Liver (tissue), 7 donors: ENCODE measurements at regions not wholly inside any gene's neighbourhood (a gene's known extent, or its start where the extent isn't known, plus 50 kb on each side); places are given as distances from the start of the nearest gene placed in this dataset.

ENCODE experiments used
- DNase-seq: peaks from one replicate; pipeline ENCODE4 v3.0.0-alpha.2; 2017; ENCODE audit warnings: low spot score
- H3K27ac ChIP-seq, 2 donors: one replicate each; pipeline ENCODE4 v1.7.0; 2013; ENCODE audit warnings: inconsistent platforms in 2 of 2, low read length in 2 of 2, control low read depth in 1 of 2, low read depth in 1 of 2, mild to moderate bottlenecking in 1 of 2
- H3K27me3 ChIP-seq, 4 donors: one replicate each; pipeline versions ENCODE4 v1.6.1 to v1.7.0; 2013; ENCODE audit warnings: low read length in 3 of 4, inconsistent platforms in 1 of 4, mild to moderate bottlenecking in 1 of 4, moderate library complexity in 1 of 4; ENCODE audit not compliant: control insufficient read depth in 4 of 4, insufficient read depth in 4 of 4
- H3K36me3 ChIP-seq, 4 donors: one replicate each; pipeline versions ENCODE4 v1.6.1 to v1.7.0; 2013; ENCODE audit warnings: low read length in 3 of 4, mild to moderate bottlenecking in 3 of 4, low read depth in 1 of 4, moderate library complexity in 1 of 4; ENCODE audit not compliant: control insufficient read depth in 4 of 4, insufficient read depth in 3 of 4
- H3K4me1 ChIP-seq, 4 donors: one replicate each; pipeline versions ENCODE4 v1.6.1 to v1.7.0; 2013; ENCODE audit warnings: low read length in 3 of 4, mild to moderate bottlenecking in 3 of 4, moderate library complexity in 1 of 4; ENCODE audit not compliant: control insufficient read depth in 4 of 4, insufficient read depth in 4 of 4
- H3K4me3 ChIP-seq, 3 donors: one replicate each; pipeline versions ENCODE4 v1.6.1 to v1.7.0; 2013; ENCODE audit warnings: low read length in 3 of 3, control low read depth in 1 of 3, low read depth in 1 of 3, mild to moderate bottlenecking in 1 of 3
- H3K9ac ChIP-seq, 2 donors: one replicate each; pipeline ENCODE4 v1.7.0; 2013; ENCODE audit warnings: low read length in 2 of 2, mild to moderate bottlenecking in 2 of 2, moderate library complexity in 2 of 2, control low read depth in 1 of 2, low read depth in 1 of 2
- H3K9me3 ChIP-seq, 4 donors: one replicate each; pipeline versions ENCODE4 v1.6.1 to v1.7.0; 2013; ENCODE audit warnings: low read length in 3 of 4; ENCODE audit not compliant: control insufficient read depth in 4 of 4
- ATF3 ChIP-seq: IDR thresholded peaks from 2 replicates; pipeline ENCODE4 v1.6.1; 2016; ENCODE audit warnings: antibody characterized with exemption
- EGR1 ChIP-seq, 2 donors: IDR thresholded peaks; 2 replicates each; pipeline ENCODE4 v1.6.1; 2016 to 2018; ENCODE audit warnings: antibody characterized with exemption in 2 of 2, low read depth in 2 of 2
- FOXA1 ChIP-seq: IDR thresholded peaks from 2 replicates; pipeline ENCODE4 v1.6.1; 2016; ENCODE audit warnings: antibody characterized with exemption
- FOXA2 ChIP-seq: IDR thresholded peaks from 2 replicates; pipeline ENCODE4 v1.6.1; 2016; ENCODE audit warnings: antibody characterized with exemption
- GABPA ChIP-seq, 2 donors: IDR thresholded peaks in 1 of 2; conservative IDR thresholded peaks in 1 of 2; 2 replicates each; pipeline ENCODE4 v1.6.1; 2016; ENCODE audit warnings: antibody characterized with exemption in 2 of 2, mild to moderate bottlenecking in 1 of 2, moderate library complexity in 1 of 2
- HNF4A ChIP-seq, 2 donors: conservative IDR thresholded peaks; 2 replicates each; pipeline ENCODE4 v1.6.1; 2016; ENCODE audit warnings: antibody characterized with exemption in 2 of 2, mild to moderate bottlenecking in 2 of 2
- HNF4G ChIP-seq: IDR thresholded peaks from 2 replicates; pipeline ENCODE4 v1.6.1; 2016; ENCODE audit warnings: antibody characterized with exemption
- JUND ChIP-seq, 2 donors: IDR thresholded peaks; 2 replicates each; pipeline ENCODE4 v1.6.1; 2016; ENCODE audit warnings: antibody characterized with exemption in 2 of 2
- MAX ChIP-seq: IDR thresholded peaks from 2 replicates; pipeline ENCODE4 v1.6.1; 2016; ENCODE audit warnings: antibody characterized with exemption
- NR2F2 ChIP-seq: IDR thresholded peaks from 2 replicates; pipeline ENCODE4 v1.6.1; 2016; ENCODE audit warnings: antibody characterized with exemption
- RAD21 ChIP-seq, 2 donors: IDR thresholded peaks; 2 replicates each; pipeline ENCODE4 v1.6.1; 2016; ENCODE audit warnings: antibody characterized with exemption in 2 of 2, mild to moderate bottlenecking in 2 of 2
- REST ChIP-seq: IDR thresholded peaks from 2 replicates; pipeline ENCODE4 v1.6.1; 2016; ENCODE audit warnings: antibody characterized with exemption, mild to moderate bottlenecking
- RXRA ChIP-seq, 2 donors: IDR thresholded peaks; 2 replicates each; pipeline ENCODE4 v1.6.1; 2017 to 2018; ENCODE audit warnings: antibody characterized with exemption in 2 of 2, mild to moderate bottlenecking in 1 of 2
- SP1 ChIP-seq: IDR thresholded peaks from 2 replicates; pipeline ENCODE4 v1.6.1; 2018; ENCODE audit warnings: antibody characterized with exemption, mild to moderate bottlenecking
- TAF1 ChIP-seq: conservative IDR thresholded peaks from 2 replicates; pipeline ENCODE4 v1.6.1; 2016; ENCODE audit warnings: antibody characterized with exemption, mild to moderate bottlenecking
- YY1 ChIP-seq: IDR thresholded peaks from 2 replicates; pipeline ENCODE4 v1.6.1; 2016; ENCODE audit warnings: antibody characterized with exemption, mild to moderate bottlenecking
- ZBTB33 ChIP-seq: IDR thresholded peaks from 2 replicates; pipeline ENCODE4 v1.6.1; 2016; ENCODE audit warnings: antibody characterized with exemption
- WGBS: extraction: QIAGEN DNeasy Blood & Tissue Kit; methylation state at CpG from one replicate; pipeline ENCODE4 v1.1.7; 2013; 5-methylcytosine and 5-hydroxymethylcytosine counted together
- donor health status: healthy.
- donor health status: healthy.
- donor health status: healthy.
- donor health status: healthy.

GRCh38 chr4:179195887-179196286 is 1753.7 kb upstream of the AGA start:
- no peak for TF ChIP-seq SP1
- no peak for TF ChIP-seq FOXA2
- no peak for TF ChIP-seq JUND (IDR thresholded peaks at IDR 0.05)
- TF ChIP-seq ZBTB33, result no peak
- H3K27me3 ChIP-seq, result no peaks in the 10 kb centered on the region
- no peaks in the 10 kb centered on the region for H3K36me3 ChIP-seq
- H3K4me3 ChIP-seq, result no peak overlapping the region
- no peaks in the 10 kb centered on the region for H3K4me1 ChIP-seq
- DNase-seq, result no peak
- no peaks in the 10 kb centered on the region for H3K9me3 ChIP-seq
- H3K27ac ChIP-seq, result no peak overlapping the region
- WGBS, result 82% methylated on average over 2 of the region's 2 CpGs
- no peak overlapping the region for H3K9ac ChIP-seq

- no peak overlapping the region for H3K4me3 ChIP-seq
- H3K9ac ChIP-seq, result no peak overlapping the region
- H3K27me3 ChIP-seq, result no peaks in the 10 kb centered on the region
- 49% methylated on average over 4 of the region's 4 CpGs for WGBS
- DNase-seq, result no peak
- H3K36me3 ChIP-seq, result no peaks in the 10 kb centered on the region
- TF ChIP-seq JUND (IDR thresholded peaks at IDR 0.05), result no peak
- no peak for TF ChIP-seq RAD21 (IDR thresholded peaks at IDR 0.05)
- TF ChIP-seq RXRA (IDR thresholded peaks at IDR 0.05), result no peak
- no peak for TF ChIP-seq ZBTB33
- TF ChIP-seq NR2F2, result no peak
- no peak for TF ChIP-seq FOXA1
- TF ChIP-seq YY1, result no peak
- TF ChIP-seq HNF4A (conservative IDR thresholded peaks at IDR 0.05), result no peak
- TF ChIP-seq GABPA (IDR thresholded peaks at IDR 0.05 in 1 of 2, conservative IDR thresholded peaks at IDR 0.05 in 1 of 2), result no peak
- H3K9me3 ChIP-seq, result no peaks in the 10 kb centered on the region
- no peaks in the 10 kb centered on the region for H3K4me1 ChIP-seq
- no peak overlapping the region for H3K27ac ChIP-seq
Measured at GRCh38 chr4:179196511-179196910, 1754.3 kb upstream of the AGA start.

- Histone ChIP-seq H3K9me3 (no peaks in the 10 kb centered on the region), H3K27ac (no peak overlapping the region), H3K36me3 (no peaks in the 10 kb centered on the region), H3K4me1 (no peaks in the 10 kb centered on the region), H3K9ac (no peak overlapping the region), H3K4me3 (no peak overlapping the region), H3K27me3 (no peaks in the 10 kb centered on the region)
- TF ChIP-seq FOXA1 (no peak), MAX (no peak), GABPA (IDR thresholded peaks at IDR 0.05 in 1 of 2, conservative IDR thresholded peaks at IDR 0.05 in 1 of 2) (no peak), SP1 (no peak), RXRA (IDR thresholded peaks at IDR 0.05) (no peak), HNF4G (no peak), ZBTB33 (no peak), REST (no peak), HNF4A (conservative IDR thresholded peaks at IDR 0.05) (no peak), EGR1 (IDR thresholded peaks at IDR 0.05; ENCODE audit: low read depth in 2 of 2) (no peak), TAF1 (no peak), YY1 (no peak), NR2F2 (no peak), JUND (IDR thresholded peaks at IDR 0.05) (no peak), ATF3 (no peak)
- DNase-seq, result no peak
- WGBS, result 69% methylated on average over 7 of the region's 7 CpGs
Measured at GRCh38 chr4:179200681-179201080, 1758.4 kb upstream of the AGA start.
